HG03108 (cell line): ENCODE measurements at regions not wholly inside any gene's neighbourhood (a gene's known extent, or its start where the extent isn't known, plus 50 kb on each side); places are given as distances from the start of the nearest gene placed in this dataset.
"Not testable (repeated sequence)": the region's sequence is repeated elsewhere in the genome, so short reads cannot be mapped to it uniquely, and the experiment has no call there.

Experiments
- ATAC-seq: cut with Tn5 transposase; IDR thresholded peaks from one replicate; pipeline ENCODE4 v1.9.1; 2021; ENCODE audit warnings: moderate library complexity; ENCODE audit not compliant: unreplicated experiment

- no peak for ATAC-seq
Observed at GRCh38 chr7:17396692-17397091, 98.2 kb downstream of the AHR start.

GRCh38 chr7:17401791-17402627 is 103.6 kb downstream of the AHR start:
- peak; percentile 63 for ATAC-seq

- peak; percentile 69 for ATAC-seq
Observed at GRCh38 chr7:17402628-17403278, 104.3 kb downstream of the AHR start.

GRCh38 chr7:17404006-17404405 is 105.6 kb downstream of the AHR start:
- no peak for ATAC-seq

- no peak for ATAC-seq
Observed at GRCh38 chr7:17405786-17406185, 107.3 kb downstream of the AHR start.

- no peak for ATAC-seq
Observed at GRCh38 chr7:17406738-17407137, 108.3 kb downstream of the AHR start.

GRCh38 chr7:17407229-17407628 is 108.8 kb downstream of the AHR start:
- ATAC-seq = no peak

- no peak for ATAC-seq
Observed at GRCh38 chr7:17408245-17408903, 109.9 kb downstream of the AHR start.

- no peak for ATAC-seq
Observed at GRCh38 chr7:17408904-17409290, 110.4 kb downstream of the AHR start.

- ATAC-seq = peak; percentile 74
Observed at GRCh38 chr7:17411922-17412321, 113.5 kb downstream of the AHR start.

GRCh38 chr7:17412883-17413282 is 114.4 kb downstream of the AHR start:
- ATAC-seq = no peak

GRCh38 chr7:17415955-17416354 is 117.5 kb downstream of the AHR start:
- ATAC-seq = no peak

- ATAC-seq = not testable (repeated sequence)
Observed at GRCh38 chr7:17420308-17421015, 122.0 kb downstream of the AHR start.

- no peak for ATAC-seq
Observed at GRCh38 chr7:17421941-17422340, 123.5 kb downstream of the AHR start.

GRCh38 chr7:17422966-17423365 is 124.5 kb downstream of the AHR start:
- ATAC-seq = no peak

- ATAC-seq = no peak
Observed at GRCh38 chr7:17427924-17428323, 129.5 kb downstream of the AHR start.

GRCh38 chr7:17429579-17429978 is 131.1 kb downstream of the AHR start:
- no peak for ATAC-seq

- ATAC-seq = no peak
Observed at GRCh38 chr7:17432793-17433192, 134.3 kb downstream of the AHR start.

- ATAC-seq = no peak
Observed at GRCh38 chr7:17434191-17434590, 135.7 kb downstream of the AHR start.

- ATAC-seq = no peak
Observed at GRCh38 chr7:17434841-17435692, 136.6 kb downstream of the AHR start.
